ENCODE measurements at regions not wholly inside any gene's neighbourhood (a gene's known extent, or its start where the extent isn't known, plus 50 kb on each side); places are given as distances from the start of the nearest gene placed in this dataset.
A peak's percentile ranks its signal among the peaks of the same experiment; 100 is the strongest.

DNA sequence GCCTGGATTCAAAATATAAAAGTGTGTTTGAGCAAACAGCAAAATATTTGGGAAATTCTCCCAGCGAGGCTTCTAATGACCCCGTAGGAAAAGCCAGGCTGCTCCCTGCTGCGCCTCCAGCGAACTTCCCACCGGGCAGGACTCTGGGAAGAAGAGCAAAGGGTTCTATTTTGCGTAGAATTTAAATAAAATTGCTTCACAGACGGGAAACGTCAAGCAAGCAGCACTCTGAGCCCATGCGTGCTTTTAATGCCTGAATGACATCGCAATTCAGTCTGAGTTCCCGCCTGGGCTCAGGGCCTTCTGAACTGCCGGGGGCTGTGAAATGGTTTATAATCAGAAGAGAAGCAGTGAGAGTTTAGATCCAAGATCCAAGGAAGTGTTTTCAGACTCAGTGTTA lies 775.1 kb downstream of the BRD1 start:
- H3K36me3 Mint-ChIP-seq = no peaks in the 10 kb centered on the region
- Histone ChIP-seq H3K9me3 (ENCODE audit: control insufficient read depth, insufficient read depth, low read length) (no peaks in the 10 kb centered on the region), H3K4me1 (ENCODE audit: control insufficient read depth, insufficient read depth, low read length) (peaks cover 4% of the 10 kb centered on the region), H3K27me3 (ENCODE audit: control insufficient read depth, insufficient read depth, low read length) (no peaks in the 10 kb centered on the region), H3K4me3 (ENCODE audit: low read length) (no peak overlapping the region), H3K27ac (ENCODE audit: low read length) (no peak overlapping the region), H3K36me3 (ENCODE audit: control insufficient read depth, insufficient read depth, low read length) (no peaks in the 10 kb centered on the region)
- ATAC-seq = no peak
- TF ChIP-seq, protein P1, sequence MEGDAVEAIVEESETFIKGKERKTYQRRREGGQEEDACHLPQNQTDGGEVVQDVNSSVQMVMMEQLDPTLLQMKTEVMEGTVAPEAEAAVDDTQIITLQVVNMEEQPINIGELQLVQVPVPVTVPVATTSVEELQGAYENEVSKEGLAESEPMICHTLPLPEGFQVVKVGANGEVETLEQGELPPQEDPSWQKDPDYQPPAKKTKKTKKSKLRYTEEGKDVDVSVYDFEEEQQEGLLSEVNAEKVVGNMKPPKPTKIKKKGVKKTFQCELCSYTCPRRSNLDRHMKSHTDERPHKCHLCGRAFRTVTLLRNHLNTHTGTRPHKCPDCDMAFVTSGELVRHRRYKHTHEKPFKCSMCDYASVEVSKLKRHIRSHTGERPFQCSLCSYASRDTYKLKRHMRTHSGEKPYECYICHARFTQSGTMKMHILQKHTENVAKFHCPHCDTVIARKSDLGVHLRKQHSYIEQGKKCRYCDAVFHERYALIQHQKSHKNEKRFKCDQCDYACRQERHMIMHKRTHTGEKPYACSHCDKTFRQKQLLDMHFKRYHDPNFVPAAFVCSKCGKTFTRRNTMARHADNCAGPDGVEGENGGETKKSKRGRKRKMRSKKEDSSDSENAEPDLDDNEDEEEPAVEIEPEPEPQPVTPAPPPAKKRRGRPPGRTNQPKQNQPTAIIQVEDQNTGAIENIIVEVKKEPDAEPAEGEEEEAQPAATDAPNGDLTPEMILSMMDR (IDR thresholded peaks at IDR 0.05) = no peak
- intact Hi-C loops (cut with micrococcal nuclease) = no loop called here
- peak overlapping the region; percentile 43 to 68 for H3K27ac Mint-ChIP-seq
- WGBS (ENCODE audit: insufficient coverage) = 77% methylated on average over 12 of the region's 12 CpGs
- H3K4me1 Mint-ChIP-seq = peaks cover 9 to 14% of the 10 kb centered on the region in 2 donors
- peaks cover 0 to 1% of the 10 kb centered on the region in 2 donors for H3K27me3 Mint-ChIP-seq (ENCODE audit: low read depth in 2 of 2)
- no peaks in the 10 kb centered on the region for H3K9me3 Mint-ChIP-seq
- DNase-seq = no peak
- peak overlapping the region; percentile 94 for H3K4me3 Mint-ChIP-seq

DNA sequence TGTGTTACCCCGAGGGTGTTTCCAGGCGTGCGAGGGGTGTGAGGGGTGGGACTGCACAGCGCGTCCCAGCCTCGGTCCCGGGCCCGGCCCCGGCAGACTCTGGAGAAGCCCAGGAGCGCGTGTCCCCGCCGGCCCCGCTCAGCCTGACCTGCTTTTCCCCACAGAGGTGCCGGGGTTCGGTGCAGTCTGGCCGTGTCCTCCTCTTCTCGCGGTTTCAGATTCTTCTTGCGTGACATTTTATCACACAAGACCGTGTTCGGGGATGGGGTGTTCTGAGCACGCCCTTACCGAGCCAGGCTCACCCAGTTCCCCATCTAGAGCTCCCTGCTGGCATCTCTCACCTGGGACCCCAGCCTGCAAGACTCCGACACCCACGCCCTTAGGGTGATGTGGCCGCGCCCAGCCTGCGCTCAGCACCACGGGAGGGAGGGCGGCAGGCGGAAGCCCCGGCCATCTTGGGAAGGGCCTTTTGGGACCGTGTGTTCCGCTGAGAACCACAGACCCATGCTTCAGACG lies 775.6 kb downstream of the BRD1 start:
- H3K4me1 Mint-ChIP-seq = peaks cover 9 to 14% of the 10 kb centered on the region in 2 donors
- no peaks in the 10 kb centered on the region for H3K27me3 ChIP-seq (ENCODE audit: control insufficient read depth, insufficient read depth, low read length)
- H3K36me3 ChIP-seq (ENCODE audit: control insufficient read depth, insufficient read depth, low read length) = no peaks in the 10 kb centered on the region
- no peaks in the 10 kb centered on the region for H3K27me3 Mint-ChIP-seq (ENCODE audit: low read depth in 2 of 2)
- peak overlapping the region; percentile 31 for H3K4me3 ChIP-seq (ENCODE audit: low read length)
- no peaks in the 10 kb centered on the region for H3K9me3 ChIP-seq (ENCODE audit: control insufficient read depth, insufficient read depth, low read length)
- TF ChIP-seq, protein P1 (IDR thresholded peaks at IDR 0.05) = no peak
- intact Hi-C loops (cut with micrococcal nuclease) = no loop called here
- H3K36me3 Mint-ChIP-seq = no peaks in the 10 kb centered on the region
- peak overlapping the region; percentile 43 to 68 for H3K27ac Mint-ChIP-seq
- H3K9me3 Mint-ChIP-seq = no peaks in the 10 kb centered on the region
- H3K4me1 ChIP-seq (ENCODE audit: control insufficient read depth, insufficient read depth, low read length) = peaks cover 4% of the 10 kb centered on the region
- peak overlapping the region; percentile 94 for H3K4me3 Mint-ChIP-seq
- 87% methylated on average over 36 of the region's 36 CpGs for WGBS (ENCODE audit: insufficient coverage)
- DNase-seq = peak; percentile 42 to 68
- peak in 2 of 3 donors; percentile 98 to 99 for ATAC-seq
- H3K27ac ChIP-seq (ENCODE audit: low read length) = no peak overlapping the region

DNA sequence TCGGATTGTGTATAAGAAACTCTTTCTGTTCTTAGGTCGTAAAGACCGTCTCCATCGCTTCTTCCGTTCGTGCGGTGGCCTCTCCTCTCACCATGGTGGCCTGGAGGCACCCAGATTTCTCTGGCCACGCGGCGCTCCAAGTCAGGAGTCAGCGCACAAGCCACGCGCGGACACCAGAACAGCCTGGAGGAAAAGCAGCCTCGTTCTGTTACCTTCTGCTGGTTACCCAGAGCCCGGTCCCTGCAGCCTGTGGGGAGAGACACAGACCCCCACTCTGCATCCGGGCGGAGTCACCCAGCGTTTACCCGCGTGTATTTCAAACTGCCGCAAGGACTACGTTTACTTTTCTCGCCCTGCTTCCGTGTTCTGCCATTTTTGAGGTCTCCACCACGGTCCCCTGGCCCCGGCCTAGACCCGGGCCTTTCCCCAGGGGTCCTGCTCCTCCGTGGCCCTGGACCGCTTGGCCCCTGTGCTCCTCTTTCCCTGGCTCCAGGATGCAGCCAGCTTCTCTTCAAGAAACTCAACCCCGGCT lies 776.1 kb downstream of the BRD1 start:
- Mint-ChIP-seq H3K9me3 (no peaks in the 10 kb centered on the region), H3K27ac (no peak overlapping the region), H3K4me3 (peak overlapping the region; percentile 94), H3K4me1 (peaks cover 9 to 14% of the 10 kb centered on the region in 2 donors), H3K27me3 (ENCODE audit: low read depth in 2 of 2) (no peaks in the 10 kb centered on the region), H3K36me3 (no peaks in the 10 kb centered on the region)
- Histone ChIP-seq H3K27me3 (ENCODE audit: control insufficient read depth, insufficient read depth, low read length) (no peaks in the 10 kb centered on the region), H3K27ac (ENCODE audit: low read length) (no peak overlapping the region), H3K36me3 (ENCODE audit: control insufficient read depth, insufficient read depth, low read length) (no peaks in the 10 kb centered on the region), H3K4me3 (ENCODE audit: low read length) (peak overlapping the region; percentile 31), H3K4me1 (ENCODE audit: control insufficient read depth, insufficient read depth, low read length) (peaks cover 4% of the 10 kb centered on the region), H3K9me3 (ENCODE audit: control insufficient read depth, insufficient read depth, low read length) (no peaks in the 10 kb centered on the region)
- TF ChIP-seq, protein P1 (IDR thresholded peaks at IDR 0.05) = no peak
- no peak for DNase-seq
- ATAC-seq = no peak
- intact Hi-C loops (cut with micrococcal nuclease) = no loop called here
- WGBS (ENCODE audit: insufficient coverage) = 88% methylated on average over 31 of the region's 31 CpGs

DNA sequence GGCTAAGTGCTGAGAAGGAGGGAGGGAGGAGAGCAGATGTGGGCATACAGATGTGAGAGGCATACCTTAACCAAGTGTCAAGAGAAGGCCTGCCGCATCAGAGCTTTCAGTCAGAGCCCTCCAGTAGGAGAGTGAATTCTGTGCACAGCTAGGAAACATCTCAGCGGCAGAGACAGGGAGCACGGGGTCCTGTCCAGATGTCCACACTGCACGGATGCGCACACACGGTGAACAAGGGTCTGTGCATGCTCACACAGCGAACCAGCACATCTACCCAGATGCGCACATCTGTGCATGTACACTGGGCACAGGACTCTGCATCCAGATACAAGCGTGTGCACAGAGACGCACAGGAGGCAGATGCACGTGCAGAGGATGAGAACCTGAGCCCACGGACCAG lies 778.0 kb downstream of the BRD1 start:
- Mint-ChIP-seq H3K9me3 (no peaks in the 10 kb centered on the region), H3K36me3 (no peaks in the 10 kb centered on the region), H3K4me3 (peak overlapping the region; percentile 22), H3K27ac (no peak overlapping the region), H3K4me1 (peaks cover 9 to 14% of the 10 kb centered on the region in 2 donors), H3K27me3 (ENCODE audit: low read depth in 2 of 2) (no peaks in the 10 kb centered on the region)
- no peaks in the 10 kb centered on the region for H3K9me3 ChIP-seq (ENCODE audit: control insufficient read depth, insufficient read depth, low read length)
- DNase-seq = no peak
- no peak overlapping the region for H3K27ac ChIP-seq (ENCODE audit: low read length)
- H3K27me3 ChIP-seq (ENCODE audit: control insufficient read depth, insufficient read depth, low read length) = no peaks in the 10 kb centered on the region
- intact Hi-C loops (cut with micrococcal nuclease) = no loop called here
- H3K4me3 ChIP-seq (ENCODE audit: low read length) = no peak overlapping the region
- ATAC-seq = no peak
- WGBS (ENCODE audit: insufficient coverage) = 94% methylated on average over 12 of the region's 12 CpGs
- TF ChIP-seq, protein P1 (IDR thresholded peaks at IDR 0.05) = no peak
- H3K36me3 ChIP-seq (ENCODE audit: control insufficient read depth, insufficient read depth, low read length) = no peaks in the 10 kb centered on the region
- H3K4me1 ChIP-seq (ENCODE audit: control insufficient read depth, insufficient read depth, low read length) = peaks cover 4% of the 10 kb centered on the region
